Right ventricle myocardium superior (tissue), 1 donor: ENCODE measurements at regions not wholly inside any gene's neighbourhood (a gene's known extent, or its start where the extent isn't known, plus 50 kb on each side); places are given as distances from the start of the nearest gene placed in this dataset.

Experiments
- ATAC-seq: fragments of 200-7000 bp; cut with Tn5 transposase; one replicate; pipeline ENCODE4 v1.9.1; 2020; ENCODE audit warnings: mild to moderate bottlenecking; ENCODE audit not compliant: poor library complexity
- DNase-seq: peaks from one replicate; pipeline ENCODE4 v3.0.0-alpha.2; 2020
- intact Hi-C: fragments of 100-400 bp; cut with DNase I; formaldehyde crosslinking; loops from one replicate; pipeline ENCODE4 v1.11.2; 2022
- donor health status: DM: no; HTN: yes; CAD: no; lungs with severe emphysema.

GRCh38 chr7:28280516-28280915, 99.9 kb upstream of the JAZF1 start:
- no peak for ATAC-seq
- DNase-seq, result no peak
- intact Hi-C loops, result no loop called here

- DNase-seq (no peak), ATAC-seq (no peak)
- intact Hi-C loops, result no loop called here
These were observed 109.9 kb upstream of the JAZF1 start for GRCh38 chr7:28290496-28290895.

GRCh38 chr7:28291559-28291958, 111.0 kb upstream of the JAZF1 start:
- DNase-seq, result no peak
- intact Hi-C loops, result no loop called here
- ATAC-seq, result no peak

GRCh38 chr7:28292834-28293526, 112.4 kb upstream of the JAZF1 start:
- intact Hi-C loops, result no loop called here
- no peak for ATAC-seq

GRCh38 chr7:28293527-28293835, 112.9 kb upstream of the JAZF1 start:
- ATAC-seq (no peak), DNase-seq (no peak)
- intact Hi-C loops, result no loop called here

More at GRCh38 chr7:28292834-28293526, 112.4 kb upstream of the JAZF1 start:
- DNase-seq, result no peak

- intact Hi-C loops, result loop anchor here (5.0 kb wide), 2 partner anchors 325 to 560 kb away; no protein-coding TSS in a partner anchor
- no peak for ATAC-seq
- DNase-seq, result no peak
These were observed 115.5 kb upstream of the CREB5 start for GRCh38 chr7:28296571-28297483.

GRCh38 chr7:28297801-28298459, 114.4 kb upstream of the CREB5 start:
- intact Hi-C loops, result loop anchor here (5.0 kb wide), 2 partner anchors 324 to 559 kb away; no protein-coding TSS in a partner anchor
- no peak for DNase-seq
- ATAC-seq, result no peak

- no peak for DNase-seq
- peak; percentile 86 for ATAC-seq
- intact Hi-C loops, result loop anchor here (5.0 kb wide), 2 partner anchors 323 to 558 kb away; no protein-coding TSS in a partner anchor
These were observed 113.3 kb upstream of the CREB5 start for GRCh38 chr7:28298870-28299518.

- intact Hi-C loops, result loop anchor here (5.0 kb wide), 2 partner anchors 323 to 558 kb away; no protein-coding TSS in a partner anchor
- no peak for DNase-seq
- no peak for ATAC-seq
These were observed 112.8 kb upstream of the CREB5 start for GRCh38 chr7:28299556-28299955.

GRCh38 chr7:28300488-28300887, 111.8 kb upstream of the CREB5 start:
- DNase-seq (no peak), ATAC-seq (no peak)
- intact Hi-C loops, result loop anchor here (10.0 kb wide), 1 partner anchor 84 kb away; no protein-coding TSS in a partner anchor

- ATAC-seq (peak; percentile 57), DNase-seq (no peak)
- intact Hi-C loops, result loop anchor here (10.0 kb wide), 1 partner anchor 84 kb away; no protein-coding TSS in a partner anchor
These were observed 111.1 kb upstream of the CREB5 start for GRCh38 chr7:28301148-28301641.

GRCh38 chr7:28304290-28304689, 108.0 kb upstream of the CREB5 start:
- DNase-seq (no peak), ATAC-seq (no peak)
- intact Hi-C loops, result loop anchor here (10.0 kb wide), 1 partner anchor 81 kb away; no protein-coding TSS in a partner anchor

- DNase-seq (no peak), ATAC-seq (no peak)
- intact Hi-C loops, result loop anchor here (10.0 kb wide), 1 partner anchor 75 kb away; no protein-coding TSS in a partner anchor
These were observed 102.4 kb upstream of the CREB5 start for GRCh38 chr7:28309704-28310459.

GRCh38 chr7:28310460-28310848, 101.9 kb upstream of the CREB5 start:
- DNase-seq, result no peak
- no peak for ATAC-seq
- intact Hi-C loops, result no loop called here

GRCh38 chr7:28311670-28312069, 100.6 kb upstream of the CREB5 start:
- intact Hi-C loops, result no loop called here
- no peak for ATAC-seq
- no peak for DNase-seq

GRCh38 chr7:28312948-28313347, 99.4 kb upstream of the CREB5 start:
- ATAC-seq (no peak), DNase-seq (no peak)
- intact Hi-C loops, result no loop called here

- intact Hi-C loops, result no loop called here
- DNase-seq (no peak), ATAC-seq (no peak)
These were observed 97.5 kb upstream of the CREB5 start for GRCh38 chr7:28314841-28315240.
